ENCODE measurements at regions not wholly inside any gene's neighbourhood (a gene's known extent, or its start where the extent isn't known, plus 50 kb on each side); places are given as distances from the start of the nearest gene placed in this dataset.

DNA sequence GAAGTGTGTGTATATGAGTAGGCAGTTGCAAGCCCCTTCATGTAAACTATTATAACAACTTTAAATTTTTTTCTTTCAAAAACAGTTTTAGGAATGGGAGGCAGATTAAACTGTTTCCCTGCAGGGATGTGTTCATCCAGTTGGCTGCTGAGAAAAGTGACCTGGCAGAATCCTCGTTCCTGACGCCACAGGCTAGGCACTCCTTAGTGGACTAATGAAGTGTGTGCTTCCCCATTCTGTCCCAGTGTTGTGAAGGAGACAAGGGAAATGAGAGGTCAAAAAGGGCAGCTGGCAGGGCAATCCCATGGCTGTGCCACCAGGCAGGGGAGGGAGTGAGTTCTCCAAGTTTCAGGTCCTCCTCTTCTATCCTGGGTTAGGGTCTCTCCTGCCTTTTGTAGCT lies 59.8 kb downstream of the FOXD1 start:
- ChIA-PET CTCF (no interaction called here), POLR2A (ENCODE audit: low non-redundant PET) (no interaction called here)
- Histone ChIP-seq H3K27me3 (replicated peaks; ENCODE audit: insufficient read depth, low read depth, low read length, poor library complexity) (no peaks in the 10 kb centered on the region), H3K27ac (ENCODE audit: low read depth, low read length, poor library complexity, severe bottlenecking) (no peak overlapping the region), H3K4me3 (ENCODE audit: low read depth, low read length, poor library complexity, severe bottlenecking) (no peak overlapping the region), H3K36me3 (ENCODE audit: insufficient read depth, low read length, poor library complexity, severe bottlenecking) (no peaks in the 10 kb centered on the region), H3K4me1 (ENCODE audit: insufficient read depth, low read length, poor library complexity, severe bottlenecking) (peaks cover 4% of the 10 kb centered on the region), H3K9me3 (ENCODE audit: low read depth, low read length, poor library complexity, severe bottlenecking) (peaks cover 20% of the 10 kb centered on the region)
- DNase-seq (ENCODE audit: low spot score) = no peak
- BruUV-seq (replicated peaks) = no TSS peak
- intact Hi-C loops (cut with micrococcal nuclease; ENCODE audit: unreplicated experiment) = no loop called here
- no peak for TF ChIP-seq EZH2 (IDR thresholded peaks at IDR 0.05; ENCODE audit: borderline replicate concordance, low read depth, low read length, poor library complexity, severe bottlenecking)
- TF ChIP-seq, protein P1, sequence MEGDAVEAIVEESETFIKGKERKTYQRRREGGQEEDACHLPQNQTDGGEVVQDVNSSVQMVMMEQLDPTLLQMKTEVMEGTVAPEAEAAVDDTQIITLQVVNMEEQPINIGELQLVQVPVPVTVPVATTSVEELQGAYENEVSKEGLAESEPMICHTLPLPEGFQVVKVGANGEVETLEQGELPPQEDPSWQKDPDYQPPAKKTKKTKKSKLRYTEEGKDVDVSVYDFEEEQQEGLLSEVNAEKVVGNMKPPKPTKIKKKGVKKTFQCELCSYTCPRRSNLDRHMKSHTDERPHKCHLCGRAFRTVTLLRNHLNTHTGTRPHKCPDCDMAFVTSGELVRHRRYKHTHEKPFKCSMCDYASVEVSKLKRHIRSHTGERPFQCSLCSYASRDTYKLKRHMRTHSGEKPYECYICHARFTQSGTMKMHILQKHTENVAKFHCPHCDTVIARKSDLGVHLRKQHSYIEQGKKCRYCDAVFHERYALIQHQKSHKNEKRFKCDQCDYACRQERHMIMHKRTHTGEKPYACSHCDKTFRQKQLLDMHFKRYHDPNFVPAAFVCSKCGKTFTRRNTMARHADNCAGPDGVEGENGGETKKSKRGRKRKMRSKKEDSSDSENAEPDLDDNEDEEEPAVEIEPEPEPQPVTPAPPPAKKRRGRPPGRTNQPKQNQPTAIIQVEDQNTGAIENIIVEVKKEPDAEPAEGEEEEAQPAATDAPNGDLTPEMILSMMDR (conservative IDR thresholded peaks at IDR 0.05; ENCODE audit: low read depth, low read length) = no peak

DNA sequence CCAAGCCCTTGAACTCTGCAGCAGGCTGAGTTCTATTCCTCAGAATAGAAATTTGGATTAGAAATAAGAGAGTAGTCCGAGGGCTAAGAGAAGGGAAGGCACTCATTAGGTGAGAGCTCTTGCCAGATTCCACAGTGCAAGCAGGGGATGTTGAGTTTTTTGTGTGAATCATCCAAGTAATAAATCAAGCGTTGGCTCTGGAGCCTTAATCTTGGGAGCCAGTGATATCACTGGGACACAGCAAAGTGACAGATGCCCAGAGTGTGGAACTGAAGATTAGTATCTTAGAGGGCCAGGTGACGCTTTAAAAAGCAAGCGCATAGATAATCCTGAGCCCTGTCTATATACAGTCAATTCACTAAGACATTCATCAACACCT lies 60.3 kb downstream of the FOXD1 start:
- no peak for DNase-seq (ENCODE audit: low spot score)
- no peak overlapping the region for H3K4me3 ChIP-seq (ENCODE audit: low read depth, low read length, poor library complexity, severe bottlenecking)
- CTCF ChIA-PET = no interaction called here
- no peaks in the 10 kb centered on the region for H3K36me3 ChIP-seq (ENCODE audit: insufficient read depth, low read length, poor library complexity, severe bottlenecking)
- BruUV-seq (replicated peaks) = no TSS peak
- peaks cover 20% of the 10 kb centered on the region for H3K9me3 ChIP-seq (ENCODE audit: low read depth, low read length, poor library complexity, severe bottlenecking)
- no peaks in the 10 kb centered on the region for H3K4me1 ChIP-seq (ENCODE audit: insufficient read depth, low read length, poor library complexity, severe bottlenecking)
- H3K27me3 ChIP-seq (replicated peaks; ENCODE audit: insufficient read depth, low read depth, low read length, poor library complexity) = no peaks in the 10 kb centered on the region
- POLR2A ChIA-PET (ENCODE audit: low non-redundant PET) = no interaction called here
- intact Hi-C loops (cut with micrococcal nuclease; ENCODE audit: unreplicated experiment) = no loop called here
- H3K27ac ChIP-seq (ENCODE audit: low read depth, low read length, poor library complexity, severe bottlenecking) = no peak overlapping the region
- TF ChIP-seq, protein P1 (conservative IDR thresholded peaks at IDR 0.05; ENCODE audit: low read depth, low read length) = no peak
- TF ChIP-seq EZH2 (IDR thresholded peaks at IDR 0.05; ENCODE audit: borderline replicate concordance, low read depth, low read length, poor library complexity, severe bottlenecking) = no peak

DNA sequence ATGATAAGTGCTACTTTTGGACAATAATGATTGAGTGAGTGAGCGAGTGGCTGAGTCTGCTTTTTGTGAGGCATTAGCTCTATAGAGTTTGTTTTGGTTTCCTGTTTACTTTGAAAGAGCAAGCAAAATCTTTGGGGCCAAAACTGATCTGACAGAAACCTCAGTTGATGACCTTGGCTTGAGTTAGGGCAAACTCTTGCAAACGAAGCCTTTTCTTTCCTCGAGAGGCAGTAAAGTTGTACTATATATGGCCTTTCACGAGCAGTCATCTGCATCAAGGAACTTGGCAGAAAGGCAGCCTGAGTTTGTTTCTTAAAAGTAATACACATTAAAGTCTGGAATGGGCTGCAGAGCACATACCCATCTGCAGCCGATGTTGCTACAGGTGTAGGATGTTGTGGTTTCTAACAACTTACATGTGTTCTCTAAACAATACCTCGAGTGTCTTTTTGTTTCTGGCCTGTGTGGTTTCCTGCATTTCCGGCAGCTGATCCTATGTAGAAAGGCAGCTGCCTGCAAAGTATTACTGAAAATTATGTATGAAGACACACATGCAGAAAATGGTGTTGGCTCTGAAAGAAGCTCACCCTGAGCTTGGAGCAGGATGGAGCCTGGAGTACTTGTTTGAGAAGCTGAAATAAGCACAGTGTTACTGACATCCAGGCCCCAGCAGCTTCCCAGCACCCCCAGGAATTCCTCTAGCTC lies 60.8 kb downstream of the FOXD1 start:
- no peaks in the 10 kb centered on the region for H3K36me3 ChIP-seq (ENCODE audit: insufficient read depth, low read length, poor library complexity, severe bottlenecking)
- BruUV-seq (replicated peaks) = no TSS peak
- no peak for TF ChIP-seq EZH2 (IDR thresholded peaks at IDR 0.05; ENCODE audit: borderline replicate concordance, low read depth, low read length, poor library complexity, severe bottlenecking)
- TF ChIP-seq, protein P1 (conservative IDR thresholded peaks at IDR 0.05; ENCODE audit: low read depth, low read length) = no peak
- no peaks in the 10 kb centered on the region for H3K4me1 ChIP-seq (ENCODE audit: insufficient read depth, low read length, poor library complexity, severe bottlenecking)
- POLR2A ChIA-PET (ENCODE audit: low non-redundant PET) = no interaction called here
- H3K4me3 ChIP-seq (ENCODE audit: low read depth, low read length, poor library complexity, severe bottlenecking) = no peak overlapping the region
- no peak for DNase-seq (ENCODE audit: low spot score)
- H3K27ac ChIP-seq (ENCODE audit: low read depth, low read length, poor library complexity, severe bottlenecking) = no peak overlapping the region
- CTCF ChIA-PET = no interaction called here
- H3K9me3 ChIP-seq (ENCODE audit: low read depth, low read length, poor library complexity, severe bottlenecking) = peaks cover 20% of the 10 kb centered on the region
- no peaks in the 10 kb centered on the region for H3K27me3 ChIP-seq (replicated peaks; ENCODE audit: insufficient read depth, low read depth, low read length, poor library complexity)
- intact Hi-C loops (cut with micrococcal nuclease; ENCODE audit: unreplicated experiment) = no loop called here

All from A673 (cell line).